HG02623 (cell line): ENCODE measurements at regions not wholly inside any gene's neighbourhood (a gene's known extent, or its start where the extent isn't known, plus 50 kb on each side); places are given as distances from the start of the nearest gene placed in this dataset.

Experiments
- ATAC-seq: cut with Tn5 transposase; IDR thresholded peaks from one replicate; pipeline ENCODE4 v1.9.1; 2021; ENCODE audit warnings: moderate library complexity; ENCODE audit not compliant: unreplicated experiment

GRCh38 chr5:158559066-158559465 lies 540.6 kb downstream of the EBF1 start:
- no peak for ATAC-seq

DNA sequence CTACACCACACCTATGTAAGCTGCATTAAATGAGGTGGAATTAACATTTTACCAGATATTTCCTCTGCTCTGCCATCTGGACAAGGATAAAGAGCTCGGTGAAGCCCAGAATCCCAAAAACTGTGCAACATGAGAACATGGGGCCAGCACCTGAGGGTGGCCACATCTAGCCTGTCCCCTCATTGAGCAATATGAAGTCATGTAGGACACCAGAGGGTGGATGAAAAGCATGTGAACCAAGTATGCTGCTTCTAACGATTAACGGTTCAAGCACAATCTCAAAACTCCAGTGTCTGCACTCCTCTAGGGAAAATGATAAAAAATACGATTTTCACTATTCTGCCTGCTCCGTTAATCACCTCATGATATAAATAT lies 545.8 kb downstream of the EBF1 start:
- no peak for ATAC-seq

DNA sequence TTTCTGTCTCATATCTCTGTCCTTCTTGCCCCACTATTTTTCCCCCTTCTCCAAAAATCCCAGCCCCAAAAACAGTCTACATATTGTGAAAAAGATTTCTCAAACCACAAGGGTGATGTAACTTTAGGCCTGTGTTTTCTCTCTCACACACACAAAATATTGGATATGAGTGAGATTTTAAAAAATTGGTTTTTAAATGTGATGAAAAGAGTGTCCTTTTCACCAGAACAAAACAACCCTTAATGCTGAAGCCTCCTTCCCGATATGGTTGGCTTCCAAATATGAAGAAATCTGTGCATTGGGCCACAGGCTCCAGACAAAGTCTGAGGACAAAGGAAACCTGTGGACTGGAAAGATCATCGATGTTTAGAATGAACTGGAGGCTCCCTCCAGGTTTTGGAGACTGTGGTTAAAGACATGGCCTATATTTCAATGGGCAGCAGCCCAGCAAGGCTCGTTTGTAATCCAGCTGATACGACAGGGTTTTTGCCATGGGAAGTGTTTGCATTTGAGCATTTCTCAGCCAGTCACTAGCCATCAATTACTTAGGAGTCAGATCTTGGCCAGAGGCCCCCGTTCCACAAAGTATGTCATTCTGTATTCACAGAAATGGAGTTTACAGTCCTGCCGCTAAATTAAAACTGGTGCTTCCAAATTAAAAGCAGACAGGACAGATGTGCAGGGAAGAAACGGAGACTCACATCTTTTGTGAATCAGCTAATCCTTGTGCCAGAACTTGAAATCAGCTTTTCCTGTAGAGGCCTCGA lies 546.3 kb downstream of the EBF1 start:
- ATAC-seq: no peak

DNA sequence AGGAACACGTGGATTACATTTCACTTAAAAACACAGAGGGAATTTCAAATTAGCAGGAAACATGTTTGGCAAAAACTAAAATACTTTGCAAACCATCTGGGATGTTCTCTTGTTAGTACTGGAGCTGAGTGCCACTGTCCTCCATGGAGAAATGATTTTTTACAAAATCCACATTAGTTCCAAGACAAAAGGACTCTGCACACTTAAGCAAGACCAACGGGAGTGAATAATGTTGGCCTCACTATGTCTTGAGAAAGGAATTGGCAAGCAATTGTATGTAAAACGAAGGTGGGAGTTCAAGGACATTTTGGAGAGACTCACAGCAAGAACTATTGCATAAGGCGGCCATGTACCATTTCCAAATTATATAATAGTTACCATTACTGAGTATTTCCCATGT lies 547.5 kb downstream of the EBF1 start:
- ATAC-seq: no peak

DNA sequence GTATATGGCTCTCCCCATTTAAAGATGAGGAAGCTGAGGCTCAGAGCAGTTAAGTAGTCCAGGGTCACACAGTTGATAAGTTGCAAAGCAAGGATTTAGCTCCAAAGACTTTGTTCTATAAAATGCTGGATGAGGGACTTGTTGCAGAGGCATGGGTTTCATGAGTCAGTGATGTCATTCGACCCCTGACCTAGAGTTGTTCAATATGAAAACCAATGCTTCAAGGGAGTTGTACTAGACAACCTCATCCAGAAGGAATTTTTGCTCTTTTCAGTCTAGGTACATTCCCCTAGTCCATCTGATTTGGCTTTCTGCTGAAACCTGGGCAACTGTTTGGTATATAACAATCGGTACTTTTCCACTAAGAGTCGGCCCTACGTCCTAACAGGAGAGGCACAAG lies 550.4 kb downstream of the EBF1 start:
- ATAC-seq: no peak

GRCh38 chr5:158546748-158547147 lies 553.0 kb downstream of the EBF1 start:
- no peak for ATAC-seq

DNA sequence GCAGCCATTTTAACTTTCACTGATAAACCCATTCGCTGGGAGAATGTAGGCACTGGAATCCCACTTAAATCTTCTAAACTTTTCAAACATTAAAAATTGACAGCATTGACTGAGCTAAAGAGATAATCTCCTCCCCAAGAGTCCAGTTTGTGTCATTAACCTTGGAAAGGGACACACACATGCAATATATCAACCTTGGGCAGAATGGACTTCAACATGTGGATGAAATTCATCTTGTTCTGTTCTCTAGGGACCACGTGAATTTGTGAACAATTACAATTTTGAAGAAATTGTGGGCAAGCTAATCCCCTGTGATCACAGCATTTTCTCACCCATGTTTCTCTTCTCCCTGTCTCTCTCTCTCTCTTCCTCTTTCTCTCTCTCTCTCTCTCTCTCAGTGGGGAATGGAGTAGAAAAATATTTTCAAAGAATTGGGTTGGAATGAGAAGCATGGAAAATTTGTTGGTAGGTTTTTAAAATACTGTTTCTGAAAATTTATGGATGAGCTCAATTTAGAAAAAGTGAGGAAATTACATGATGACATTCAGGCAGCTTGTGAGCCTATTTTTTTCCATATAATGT lies 553.7 kb downstream of the EBF1 start:
- ATAC-seq: no peak

- no peak for ATAC-seq
These were observed 555.1 kb downstream of the EBF1 start for GRCh38 chr5:158544388-158545339.

- ATAC-seq: no peak
These were observed 556.0 kb downstream of the EBF1 start for GRCh38 chr5:158543539-158544387.

DNA sequence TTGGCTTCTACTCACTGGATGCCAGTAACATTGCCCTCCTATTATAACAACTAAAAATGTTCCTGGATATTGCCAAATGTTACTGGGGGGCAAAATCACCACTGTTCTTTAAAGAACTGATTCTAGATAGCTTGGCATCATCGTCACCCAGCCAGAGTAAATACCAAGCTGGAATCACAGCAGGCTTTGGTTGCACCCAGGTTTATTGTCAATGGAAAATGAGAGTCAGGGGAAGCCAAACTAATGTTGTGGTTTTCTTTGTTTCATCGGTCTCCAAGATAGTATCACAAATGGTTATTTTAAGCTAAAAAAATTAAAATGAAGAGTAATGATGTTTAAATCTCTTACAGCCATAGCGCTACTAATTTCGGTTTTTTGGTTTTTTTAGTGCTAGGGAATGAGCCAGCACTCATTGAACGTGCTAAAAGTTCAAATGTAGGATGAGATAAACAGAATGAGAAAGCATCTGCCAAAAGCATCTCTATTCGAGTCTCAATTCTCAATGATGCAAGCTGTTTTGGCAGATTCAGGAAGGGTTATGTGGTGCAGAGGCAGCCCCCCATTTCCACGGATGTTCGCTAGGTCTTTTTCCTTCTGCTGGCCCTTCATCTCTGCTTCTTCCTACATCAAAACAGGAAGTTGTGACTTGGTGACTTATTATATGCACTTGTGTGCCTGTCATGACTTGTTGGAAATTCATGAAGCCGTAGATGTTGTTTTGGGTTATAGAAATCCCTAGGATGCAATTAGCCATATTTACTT lies 558.0 kb downstream of the EBF1 start:
- ATAC-seq: no peak

- peak; percentile 69 for ATAC-seq
These were observed 561.1 kb downstream of the EBF1 start for GRCh38 chr5:158538506-158539074.

- ATAC-seq: no peak
These were observed 562.4 kb downstream of the EBF1 start for GRCh38 chr5:158537366-158537765.

DNA sequence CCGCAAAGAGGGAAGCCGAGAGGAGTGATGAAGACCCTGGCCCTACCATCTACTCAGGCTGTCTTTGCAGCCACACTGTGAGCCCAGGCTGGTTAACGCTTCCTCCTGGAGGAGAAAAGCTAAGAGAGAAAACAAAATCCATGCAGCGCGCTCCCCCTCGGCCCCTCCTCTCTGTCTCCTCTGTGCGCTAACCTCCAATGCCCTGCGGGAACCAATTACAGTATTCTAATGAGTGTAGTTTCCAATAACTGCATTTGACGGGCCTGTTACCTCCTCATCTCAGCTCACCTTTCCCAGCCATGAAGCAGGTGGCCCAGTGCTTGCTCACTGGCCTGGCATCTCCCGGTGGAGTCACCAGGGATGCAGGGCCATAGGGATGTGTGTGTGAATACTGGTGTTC lies 565.5 kb downstream of the EBF1 start:
- ATAC-seq: no peak

DNA sequence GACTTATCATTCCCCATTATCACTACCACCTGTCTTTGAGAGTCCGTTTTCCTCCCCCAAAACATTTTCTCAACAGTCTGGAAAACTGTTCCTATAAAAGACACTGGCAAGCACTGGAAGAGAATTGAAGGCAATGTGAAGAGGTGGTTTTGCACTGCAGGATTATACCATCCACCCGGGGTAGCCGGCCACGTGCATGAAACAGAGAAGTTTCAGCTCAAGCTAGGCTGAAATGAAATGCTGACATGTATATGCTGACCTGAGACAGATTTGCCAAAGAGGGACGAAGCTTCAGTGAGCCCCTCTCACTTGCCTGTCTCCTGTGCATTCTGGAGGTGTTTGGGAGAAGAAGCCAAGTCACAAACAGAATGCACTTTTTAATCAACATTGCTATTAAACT lies 567.0 kb downstream of the EBF1 start:
- no peak for ATAC-seq

DNA sequence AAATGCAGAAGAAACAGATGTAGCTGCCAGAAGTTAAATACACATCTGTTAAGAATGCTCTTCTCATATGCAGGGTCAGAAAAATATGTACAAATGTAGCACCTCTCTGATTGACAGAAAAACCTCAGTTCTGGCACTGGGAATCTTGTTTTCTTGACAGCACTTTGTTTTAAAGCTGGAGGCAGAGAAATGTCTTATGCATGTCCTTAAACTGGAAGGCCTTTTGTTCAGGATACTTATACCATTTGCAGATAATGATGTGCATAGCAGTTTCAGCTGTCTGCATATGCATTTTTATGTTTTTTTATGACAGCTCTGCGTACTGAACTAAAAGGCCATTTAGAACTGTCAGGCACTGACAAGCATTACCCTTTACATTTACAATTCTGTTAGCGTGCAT lies 567.9 kb downstream of the EBF1 start:
- ATAC-seq: no peak

DNA sequence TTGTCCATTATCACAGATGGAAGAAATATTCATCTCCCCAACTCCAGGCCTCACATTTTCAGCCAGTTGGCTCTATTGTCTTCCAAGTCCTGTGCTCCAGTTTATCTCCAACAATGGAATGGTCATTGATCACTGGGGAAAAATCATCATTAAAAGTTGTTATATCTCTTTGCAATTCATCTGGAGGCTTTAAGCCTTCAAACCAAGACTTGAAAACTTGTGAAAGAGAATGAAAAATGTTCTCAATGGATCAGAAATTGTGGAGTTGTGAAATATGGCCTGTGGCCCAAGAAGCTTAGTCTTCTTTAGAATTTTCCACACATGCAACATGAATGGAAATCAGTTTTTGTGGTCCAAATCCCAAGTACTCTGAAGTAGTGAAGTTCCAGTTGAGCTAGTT lies 569.6 kb downstream of the EBF1 start:
- no peak for ATAC-seq

DNA sequence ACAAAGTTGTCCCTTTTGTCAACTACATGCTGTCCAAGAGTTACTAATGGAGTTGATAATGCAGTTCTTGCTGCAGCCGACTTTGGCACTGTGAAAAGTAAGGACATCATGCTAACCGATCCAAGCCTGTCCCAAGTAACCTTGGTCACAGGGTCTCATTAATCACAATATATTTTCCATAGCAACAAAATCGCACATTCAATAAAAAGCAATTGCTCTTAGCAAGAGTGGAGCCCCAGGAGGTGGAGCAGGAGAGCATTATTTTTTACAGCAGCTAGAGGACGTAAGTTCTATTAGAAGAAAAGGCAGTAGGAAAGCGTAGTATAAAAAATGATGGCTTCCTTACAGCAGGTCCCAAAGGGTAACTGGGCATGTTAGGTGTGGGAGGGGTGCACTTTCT lies 570.3 kb downstream of the EBF1 start:
- no peak for ATAC-seq

DNA sequence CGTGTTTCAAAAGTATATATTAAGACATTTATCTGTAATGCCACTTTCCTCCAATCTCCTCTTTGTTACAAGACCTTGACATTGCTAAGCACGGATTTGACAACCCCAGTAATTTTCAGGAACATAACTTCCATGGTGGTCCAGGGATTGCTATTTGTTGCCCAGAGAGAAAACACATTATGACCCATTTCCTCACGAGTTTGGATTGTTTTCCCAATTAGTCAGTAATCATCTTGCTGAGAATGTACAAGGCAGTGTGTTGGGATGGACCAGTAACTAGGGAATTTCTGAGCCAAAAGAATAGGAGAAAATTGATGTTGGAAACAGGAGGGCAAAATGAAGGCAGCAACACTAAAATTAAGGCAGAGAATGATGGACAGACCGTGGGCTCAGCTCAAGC lies 574.1 kb downstream of the EBF1 start:
- ATAC-seq: no peak

GRCh38 chr5:158524070-158524469 lies 575.6 kb downstream of the EBF1 start:
- ATAC-seq: no peak

GRCh38 chr5:158522776-158523175 lies 576.9 kb downstream of the EBF1 start:
- ATAC-seq: no peak
